ENCODE measurements at regions not wholly inside any gene's neighbourhood (a gene's known extent, or its start where the extent isn't known, plus 50 kb on each side); places are given as distances from the start of the nearest gene placed in this dataset.

DNA sequence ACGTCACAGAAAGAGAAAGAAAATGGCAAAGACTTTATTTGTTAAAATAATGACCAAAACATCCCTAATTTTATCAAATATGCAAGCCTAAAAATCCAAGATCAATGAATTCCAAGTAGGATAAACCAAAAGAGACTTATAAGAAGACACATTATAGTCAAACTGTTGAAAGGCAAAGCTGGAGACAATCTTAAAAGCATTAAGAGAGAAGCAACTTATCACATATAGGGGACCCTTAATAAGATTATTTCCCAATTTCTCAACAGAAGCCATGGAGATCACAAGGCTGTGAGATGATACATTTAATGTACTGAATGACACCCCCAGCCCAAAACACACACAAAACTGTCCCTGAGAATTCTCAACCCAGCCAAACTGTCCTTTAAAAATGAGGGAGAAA is 228.7 kb downstream of the COG6 start:
- TF ChIP-seq, protein P1, sequence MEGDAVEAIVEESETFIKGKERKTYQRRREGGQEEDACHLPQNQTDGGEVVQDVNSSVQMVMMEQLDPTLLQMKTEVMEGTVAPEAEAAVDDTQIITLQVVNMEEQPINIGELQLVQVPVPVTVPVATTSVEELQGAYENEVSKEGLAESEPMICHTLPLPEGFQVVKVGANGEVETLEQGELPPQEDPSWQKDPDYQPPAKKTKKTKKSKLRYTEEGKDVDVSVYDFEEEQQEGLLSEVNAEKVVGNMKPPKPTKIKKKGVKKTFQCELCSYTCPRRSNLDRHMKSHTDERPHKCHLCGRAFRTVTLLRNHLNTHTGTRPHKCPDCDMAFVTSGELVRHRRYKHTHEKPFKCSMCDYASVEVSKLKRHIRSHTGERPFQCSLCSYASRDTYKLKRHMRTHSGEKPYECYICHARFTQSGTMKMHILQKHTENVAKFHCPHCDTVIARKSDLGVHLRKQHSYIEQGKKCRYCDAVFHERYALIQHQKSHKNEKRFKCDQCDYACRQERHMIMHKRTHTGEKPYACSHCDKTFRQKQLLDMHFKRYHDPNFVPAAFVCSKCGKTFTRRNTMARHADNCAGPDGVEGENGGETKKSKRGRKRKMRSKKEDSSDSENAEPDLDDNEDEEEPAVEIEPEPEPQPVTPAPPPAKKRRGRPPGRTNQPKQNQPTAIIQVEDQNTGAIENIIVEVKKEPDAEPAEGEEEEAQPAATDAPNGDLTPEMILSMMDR (IDR thresholded peaks at IDR 0.05), result no peak
- TF ChIP-seq POLR2A (IDR thresholded peaks at IDR 0.05), result no peak

Data from Peyer's patch (tissue), 4 donors.